ENCODE measurements at regions not wholly inside any gene's neighbourhood (a gene's known extent, or its start where the extent isn't known, plus 50 kb on each side); places are given as distances from the start of the nearest gene placed in this dataset.
"Not testable (repeated sequence)": the region's sequence is repeated elsewhere in the genome, so short reads cannot be mapped to it uniquely, and the experiment has no call there.

GRCh38 chr1:232316864-232317263, 313.1 kb downstream of the SIPA1L2 start (continued):
- no peak for TF ChIP-seq HMGA2 (CRISPR knock-in tag; IDR thresholded peaks at IDR 0.05)
- TF ChIP-seq, protein P1, sequence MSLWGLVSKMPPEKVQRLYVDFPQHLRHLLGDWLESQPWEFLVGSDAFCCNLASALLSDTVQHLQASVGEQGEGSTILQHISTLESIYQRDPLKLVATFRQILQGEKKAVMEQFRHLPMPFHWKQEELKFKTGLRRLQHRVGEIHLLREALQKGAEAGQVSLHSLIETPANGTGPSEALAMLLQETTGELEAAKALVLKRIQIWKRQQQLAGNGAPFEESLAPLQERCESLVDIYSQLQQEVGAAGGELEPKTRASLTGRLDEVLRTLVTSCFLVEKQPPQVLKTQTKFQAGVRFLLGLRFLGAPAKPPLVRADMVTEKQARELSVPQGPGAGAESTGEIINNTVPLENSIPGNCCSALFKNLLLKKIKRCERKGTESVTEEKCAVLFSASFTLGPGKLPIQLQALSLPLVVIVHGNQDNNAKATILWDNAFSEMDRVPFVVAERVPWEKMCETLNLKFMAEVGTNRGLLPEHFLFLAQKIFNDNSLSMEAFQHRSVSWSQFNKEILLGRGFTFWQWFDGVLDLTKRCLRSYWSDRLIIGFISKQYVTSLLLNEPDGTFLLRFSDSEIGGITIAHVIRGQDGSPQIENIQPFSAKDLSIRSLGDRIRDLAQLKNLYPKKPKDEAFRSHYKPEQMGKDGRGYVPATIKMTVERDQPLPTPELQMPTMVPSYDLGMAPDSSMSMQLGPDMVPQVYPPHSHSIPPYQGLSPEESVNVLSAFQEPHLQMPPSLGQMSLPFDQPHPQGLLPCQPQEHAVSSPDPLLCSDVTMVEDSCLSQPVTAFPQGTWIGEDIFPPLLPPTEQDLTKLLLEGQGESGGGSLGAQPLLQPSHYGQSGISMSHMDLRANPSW (CRISPR knock-in tag; conservative IDR thresholded peaks at IDR 0.05; ENCODE audit: low read depth), result no peak

GRCh38 chr1:232313876-232314275, 316.1 kb downstream of the SIPA1L2 start:
- H3K4me1 Mint-ChIP-seq; H3K4me3 Mint-ChIP-seq; POLR2A ChIA-PET; ATAC-seq; H3K27ac Mint-ChIP-seq; DNase-seq (ENCODE audit: low spot score); H3K27me3 Mint-ChIP-seq (ENCODE audit: low read depth); CTCF ChIA-PET: not testable (repeated sequence)
- peaks cover 17% of the 10 kb centered on the region for H3K36me3 Mint-ChIP-seq
- peaks cover 45% of the 10 kb centered on the region for H3K9me3 Mint-ChIP-seq

- TF ChIP-seq ZNF232 (CRISPR knock-in tag; IDR thresholded peaks at IDR 0.05) (no peak), FOXK1 (CRISPR knock-in tag; IDR thresholded peaks at IDR 0.05) (no peak), SOX15 (CRISPR knock-in tag; IDR thresholded peaks at IDR 0.05) (no peak), NR1H2 (CRISPR knock-in tag; IDR thresholded peaks at IDR 0.05) (no peak), RELA (CRISPR knock-in tag; IDR thresholded peaks at IDR 0.05; ENCODE audit: borderline replicate concordance) (no peak), ATF3 (CRISPR knock-in tag; conservative IDR thresholded peaks at IDR 0.05) (no peak), SMAD3 (CRISPR knock-in tag; IDR thresholded peaks at IDR 0.05; ENCODE audit: borderline replicate concordance) (no peak), ESRRA (CRISPR knock-in tag; IDR thresholded peaks at IDR 0.05; ENCODE audit: borderline replicate concordance) (no peak), FOXP1 (CRISPR knock-in tag; IDR thresholded peaks at IDR 0.05; ENCODE audit: borderline replicate concordance) (no peak), NFYB (CRISPR knock-in tag; conservative IDR thresholded peaks at IDR 0.05; ENCODE audit: low read depth) (no peak), CBFB (CRISPR knock-in tag; IDR thresholded peaks at IDR 0.05; ENCODE audit: low read depth) (no peak)
- TF ChIP-seq, protein P2, sequence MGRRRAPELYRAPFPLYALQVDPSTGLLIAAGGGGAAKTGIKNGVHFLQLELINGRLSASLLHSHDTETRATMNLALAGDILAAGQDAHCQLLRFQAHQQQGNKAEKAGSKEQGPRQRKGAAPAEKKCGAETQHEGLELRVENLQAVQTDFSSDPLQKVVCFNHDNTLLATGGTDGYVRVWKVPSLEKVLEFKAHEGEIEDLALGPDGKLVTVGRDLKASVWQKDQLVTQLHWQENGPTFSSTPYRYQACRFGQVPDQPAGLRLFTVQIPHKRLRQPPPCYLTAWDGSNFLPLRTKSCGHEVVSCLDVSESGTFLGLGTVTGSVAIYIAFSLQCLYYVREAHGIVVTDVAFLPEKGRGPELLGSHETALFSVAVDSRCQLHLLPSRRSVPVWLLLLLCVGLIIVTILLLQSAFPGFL (CRISPR knock-in tag; IDR thresholded peaks at IDR 0.05; ENCODE audit: borderline replicate concordance), result no peak
- TF ChIP-seq, protein P3, sequence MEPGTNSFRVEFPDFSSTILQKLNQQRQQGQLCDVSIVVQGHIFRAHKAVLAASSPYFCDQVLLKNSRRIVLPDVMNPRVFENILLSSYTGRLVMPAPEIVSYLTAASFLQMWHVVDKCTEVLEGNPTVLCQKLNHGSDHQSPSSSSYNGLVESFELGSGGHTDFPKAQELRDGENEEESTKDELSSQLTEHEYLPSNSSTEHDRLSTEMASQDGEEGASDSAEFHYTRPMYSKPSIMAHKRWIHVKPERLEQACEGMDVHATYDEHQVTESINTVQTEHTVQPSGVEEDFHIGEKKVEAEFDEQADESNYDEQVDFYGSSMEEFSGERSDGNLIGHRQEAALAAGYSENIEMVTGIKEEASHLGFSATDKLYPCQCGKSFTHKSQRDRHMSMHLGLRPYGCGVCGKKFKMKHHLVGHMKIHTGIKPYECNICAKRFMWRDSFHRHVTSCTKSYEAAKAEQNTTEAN (CRISPR knock-in tag; IDR thresholded peaks at IDR 0.05), result no peak
- TF ChIP-seq, protein P4, sequence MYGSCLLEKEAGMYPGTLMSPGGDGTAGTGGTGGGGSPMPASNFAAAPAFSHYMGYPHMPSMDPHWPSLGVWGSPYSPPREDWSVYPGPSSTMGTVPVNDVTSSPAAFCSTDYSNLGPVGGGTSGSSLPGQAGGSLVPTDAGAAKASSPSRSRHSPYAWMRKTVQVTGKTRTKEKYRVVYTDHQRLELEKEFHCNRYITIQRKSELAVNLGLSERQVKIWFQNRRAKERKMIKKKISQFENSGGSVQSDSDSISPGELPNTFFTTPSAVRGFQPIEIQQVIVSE (CRISPR knock-in tag; IDR thresholded peaks at IDR 0.05; ENCODE audit: borderline replicate concordance), result no peak
- peaks cover 17% of the 10 kb centered on the region for H3K36me3 Mint-ChIP-seq
- ChIA-PET CTCF (no interaction called here), POLR2A (interaction anchor here (0.5 kb wide), 1 partner anchor 322 kb away, joined by 3 read pairs; no protein-coding TSS in a partner anchor)
- peaks cover 32% of the 10 kb centered on the region for H3K9me3 Mint-ChIP-seq
- H3K27me3 Mint-ChIP-seq (ENCODE audit: low read depth), result peaks cover 9% of the 10 kb centered on the region
- ATAC-seq (no peak), DNase-seq (ENCODE audit: low spot score) (no peak)
- H3K4me3 Mint-ChIP-seq, result no peak overlapping the region
- H3K27ac Mint-ChIP-seq, result no peak overlapping the region
- peaks cover 20% of the 10 kb centered on the region for H3K4me1 Mint-ChIP-seq
Measured at GRCh38 chr1:232310541-232310940, 319.4 kb downstream of the SIPA1L2 start.
